WTC11 (cell line): ENCODE measurements at regions not wholly inside any gene's neighbourhood (a gene's known extent, or its start where the extent isn't known, plus 50 kb on each side); places are given as distances from the start of the nearest gene placed in this dataset.

ENCODE experiments used
- ATAC-seq: fragments of 200-7000 bp; cut with Tn5 transposase; 2 replicates; pipeline ENCODE4 v1.10.0; 2021; ENCODE audit warnings: mild to moderate bottlenecking, moderate library complexity
- CTCF ChIA-PET: fragments of 300-600 bp; sonication (Branson Sonifier 250); formaldehyde crosslinking; loops from one replicate; lab custom pipeline; 2021; ENCODE audit warnings: antibody characterized with exemption; lab: Charles Lee
- POLR2A ChIA-PET: fragments of 350-600 bp; sonication (Branson Sonifier 250); formaldehyde crosslinking; loops from one replicate; lab custom pipeline; 2021; ENCODE audit warnings: antibody characterized with exemption; lab: Charles Lee
- DNase-seq: peaks from one replicate; pipeline ENCODE4 v3.0.0; 2021; ENCODE audit warnings: low spot score
- H3K27ac Mint-ChIP-seq: 2 replicates; pipeline ENCODE4 v1.8.0; 2021; ENCODE audit warnings: mixed read lengths
- H3K27me3 Mint-ChIP-seq: 2 replicates; pipeline ENCODE4 v1.8.0; 2021; ENCODE audit warnings: low read depth, mild to moderate bottlenecking, moderate library complexity, mixed read lengths
- H3K36me3 Mint-ChIP-seq: 2 replicates; pipeline ENCODE4 v1.8.0; 2021; ENCODE audit warnings: mixed read lengths
- H3K4me1 Mint-ChIP-seq: 2 replicates; pipeline ENCODE4 v1.8.0; 2022; ENCODE audit warnings: mixed read lengths
- H3K4me3 Mint-ChIP-seq: 2 replicates; pipeline ENCODE4 v1.8.0; 2021; ENCODE audit warnings: mild to moderate bottlenecking, moderate library complexity, mixed read lengths
- H3K9me3 Mint-ChIP-seq: 2 replicates; pipeline ENCODE4 v1.8.0; 2021; ENCODE audit warnings: mixed read lengths
- ATF1 ChIP-seq: sonication (generic); formaldehyde crosslinking; IDR thresholded peaks from 2 replicates; pipeline ENCODE4 v1.8.1; 2023; ENCODE audit warnings: mild to moderate bottlenecking, moderate library complexity, missing genetic modification reagents
- ATF2 ChIP-seq: sonication (generic); formaldehyde crosslinking; IDR thresholded peaks from 2 replicates; pipeline ENCODE4 v1.8.1; 2022; ENCODE audit warnings: low read depth, missing genetic modification reagents, borderline replicate concordance
- FOXP1 ChIP-seq: sonication (generic); formaldehyde crosslinking; IDR thresholded peaks from 2 replicates; pipeline ENCODE4 v1.8.0; 2022; ENCODE audit warnings: missing genetic modification reagents, mild to moderate bottlenecking, moderate library complexity, borderline replicate concordance
- GABPB1 ChIP-seq: sonication (generic); formaldehyde crosslinking; IDR thresholded peaks from 2 replicates; pipeline ENCODE4 v1.8.1; 2023; ENCODE audit warnings: mild to moderate bottlenecking, missing genetic modification reagents
- HMGA2 ChIP-seq: fragments of 250-450 bp; sonication (Bioruptor Pico); IDR thresholded peaks from 2 replicates; pipeline ENCODE4 v1.4.0; 2021; ENCODE audit warnings: mild to moderate bottlenecking, moderate library complexity
- IRF1 ChIP-seq: sonication (generic); formaldehyde crosslinking; IDR thresholded peaks from 2 replicates; pipeline ENCODE4 v1.8.0; 2023; ENCODE audit warnings: missing genetic modification reagents
- KAT7 ChIP-seq: sonication (generic); formaldehyde crosslinking; IDR thresholded peaks from 2 replicates; pipeline ENCODE4 v1.8.1; 2023; ENCODE audit warnings: missing genetic modification reagents, mild to moderate bottlenecking, borderline replicate concordance
- NFYB ChIP-seq: sonication (generic); formaldehyde crosslinking; conservative IDR thresholded peaks from 2 replicates; pipeline ENCODE4 v1.8.0; 2022; ENCODE audit warnings: low read depth, missing genetic modification reagents
- NR2C2 ChIP-seq: sonication (generic); formaldehyde crosslinking; IDR thresholded peaks from 2 replicates; pipeline ENCODE4 v1.8.0; 2022; ENCODE audit warnings: mild to moderate bottlenecking, missing genetic modification reagents
- RORB ChIP-seq: fragments of 250-450 bp; sonication (Bioruptor Pico); IDR thresholded peaks from 2 replicates; pipeline ENCODE4 v1.9.0; 2021; ENCODE audit warnings: mild to moderate bottlenecking
- TEAD1 ChIP-seq: sonication (generic); formaldehyde crosslinking; IDR thresholded peaks from 2 replicates; pipeline ENCODE4 v1.8.0; 2022; ENCODE audit warnings: mild to moderate bottlenecking, missing genetic modification reagents
- TEAD4 ChIP-seq: sonication (generic); formaldehyde crosslinking; IDR thresholded peaks from 2 replicates; pipeline ENCODE4 v1.8.0; 2022; ENCODE audit warnings: mild to moderate bottlenecking, missing genetic modification reagents
- TP53 ChIP-seq: sonication (generic); formaldehyde crosslinking; IDR thresholded peaks from 2 replicates; pipeline ENCODE4 v1.8.1; 2023; ENCODE audit warnings: mild to moderate bottlenecking, missing genetic modification reagents
- ZBTB21 ChIP-seq: sonication (generic); formaldehyde crosslinking; IDR thresholded peaks from 2 replicates; pipeline ENCODE4 v1.8.1; 2023; ENCODE audit warnings: mild to moderate bottlenecking, missing genetic modification reagents, borderline replicate concordance
- ZNF138 ChIP-seq: sonication (generic); formaldehyde crosslinking; conservative IDR thresholded peaks from 2 replicates; pipeline ENCODE4 v1.8.1; 2022; ENCODE audit warnings: mild to moderate bottlenecking, moderate library complexity, missing genetic modification reagents
- ZNF219 ChIP-seq: sonication (generic); formaldehyde crosslinking; IDR thresholded peaks from 2 replicates; pipeline ENCODE4 v1.8.0; 2023; ENCODE audit warnings: missing genetic modification reagents, mild to moderate bottlenecking, borderline replicate concordance
- ZNF317 ChIP-seq: sonication (generic); formaldehyde crosslinking; IDR thresholded peaks from 2 replicates; pipeline ENCODE4 v1.8.1; 2023; ENCODE audit warnings: low read depth, mild to moderate bottlenecking, moderate library complexity, missing genetic modification reagents, borderline replicate concordance
- ZNF416 ChIP-seq: fragments of 250-450 bp; sonication (Bioruptor Pico); IDR thresholded peaks from 2 replicates; pipeline ENCODE4 v1.9.0; 2021; ENCODE audit warnings: mild to moderate bottlenecking, inconsistent platforms
- ZNF423 ChIP-seq: fragments of 250-450 bp; sonication (Bioruptor Pico); IDR thresholded peaks from 2 replicates; pipeline ENCODE4 v2.1.2; 2022; ENCODE audit warnings: mild to moderate bottlenecking, moderate library complexity
- ZNF512 ChIP-seq: sonication (generic); formaldehyde crosslinking; IDR thresholded peaks from 2 replicates; pipeline ENCODE4 v1.8.1; 2022; ENCODE audit warnings: missing genetic modification reagents, borderline replicate concordance
- TF ChIP-seq, protein P1 (sequence below): sonication (generic); formaldehyde crosslinking; IDR thresholded peaks from 2 replicates; pipeline ENCODE4 v1.8.1; 2022; ENCODE audit warnings: mild to moderate bottlenecking, missing genetic modification reagents, moderate library complexity, borderline replicate concordance
- TF ChIP-seq, protein P2 (sequence below): fragments of 250-450 bp; sonication (Bioruptor Pico); conservative IDR thresholded peaks from 2 replicates; pipeline ENCODE4 v1.9.0; 2021; ENCODE audit warnings: mild to moderate bottlenecking
- TF ChIP-seq, protein P3 (sequence below): fragments of 200-600 bp; IDR thresholded peaks from 2 replicates; pipeline ENCODE4 v1.8.0; 2022; ENCODE audit warnings: antibody characterized with exemption

DNA sequence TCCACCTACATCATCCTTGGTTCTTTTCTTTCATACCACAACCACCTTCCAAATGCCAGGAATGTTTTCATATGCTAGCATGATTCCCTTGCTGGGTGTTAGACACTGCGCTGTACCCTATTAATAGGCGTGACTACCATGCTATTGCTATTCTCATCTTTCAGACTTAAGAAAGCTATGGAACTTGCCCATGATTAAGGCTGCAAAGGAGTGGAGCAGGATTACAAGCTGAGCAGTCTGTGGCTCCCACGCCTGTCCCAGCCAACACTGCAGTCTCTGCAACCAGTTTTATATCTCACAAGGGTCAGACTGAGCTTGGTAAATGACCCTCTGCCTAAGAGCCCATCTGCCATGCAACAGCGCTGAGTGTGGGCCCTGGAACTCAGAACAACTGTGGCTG is 285.7 kb upstream of the POU3F3 start (continued):
- TF ChIP-seq ZNF138 (CRISPR knock-in tag) (no peak), IRF1 (no peak), TEAD1 (CRISPR knock-in tag) (no peak), NR2C2 (CRISPR knock-in tag) (no peak), ZBTB21 (CRISPR knock-in tag) (no peak), ZNF416 (no peak), FOXP1 (CRISPR knock-in tag) (no peak), NFYB (CRISPR knock-in tag) (no peak), TP53 (no peak)
- TF ChIP-seq, protein P1, sequence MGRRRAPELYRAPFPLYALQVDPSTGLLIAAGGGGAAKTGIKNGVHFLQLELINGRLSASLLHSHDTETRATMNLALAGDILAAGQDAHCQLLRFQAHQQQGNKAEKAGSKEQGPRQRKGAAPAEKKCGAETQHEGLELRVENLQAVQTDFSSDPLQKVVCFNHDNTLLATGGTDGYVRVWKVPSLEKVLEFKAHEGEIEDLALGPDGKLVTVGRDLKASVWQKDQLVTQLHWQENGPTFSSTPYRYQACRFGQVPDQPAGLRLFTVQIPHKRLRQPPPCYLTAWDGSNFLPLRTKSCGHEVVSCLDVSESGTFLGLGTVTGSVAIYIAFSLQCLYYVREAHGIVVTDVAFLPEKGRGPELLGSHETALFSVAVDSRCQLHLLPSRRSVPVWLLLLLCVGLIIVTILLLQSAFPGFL (CRISPR knock-in tag), result no peak

GRCh38 chr2:104570259-104570658 is 283.7 kb upstream of the POU3F3 start:
- Mint-ChIP-seq H3K4me1 (no peaks in the 10 kb centered on the region), H3K9me3 (no peaks in the 10 kb centered on the region), H3K27ac (no peak overlapping the region), H3K4me3 (no peak overlapping the region), H3K27me3 (no peaks in the 10 kb centered on the region; the same call in 1 of the 2 replicates), H3K36me3 (no peaks in the 10 kb centered on the region)
- no peak for ATAC-seq
- CTCF ChIA-PET, result no interaction called here
- no peak for DNase-seq
- TF ChIP-seq ZNF423 (CRISPR knock-in tag) (no peak), RORB (CRISPR knock-in tag) (no peak), ZNF317 (CRISPR knock-in tag) (no peak), ZNF219 (CRISPR knock-in tag) (no peak), HMGA2 (no peak), ATF2 (CRISPR knock-in tag) (no peak), ZNF416 (no peak), ATF1 (no peak), GABPB1 (CRISPR knock-in tag) (no peak), KAT7 (CRISPR knock-in tag) (no peak), ZNF512 (CRISPR knock-in tag) (no peak), TEAD4 (CRISPR knock-in tag) (no peak)
- TF ChIP-seq, protein P2, sequence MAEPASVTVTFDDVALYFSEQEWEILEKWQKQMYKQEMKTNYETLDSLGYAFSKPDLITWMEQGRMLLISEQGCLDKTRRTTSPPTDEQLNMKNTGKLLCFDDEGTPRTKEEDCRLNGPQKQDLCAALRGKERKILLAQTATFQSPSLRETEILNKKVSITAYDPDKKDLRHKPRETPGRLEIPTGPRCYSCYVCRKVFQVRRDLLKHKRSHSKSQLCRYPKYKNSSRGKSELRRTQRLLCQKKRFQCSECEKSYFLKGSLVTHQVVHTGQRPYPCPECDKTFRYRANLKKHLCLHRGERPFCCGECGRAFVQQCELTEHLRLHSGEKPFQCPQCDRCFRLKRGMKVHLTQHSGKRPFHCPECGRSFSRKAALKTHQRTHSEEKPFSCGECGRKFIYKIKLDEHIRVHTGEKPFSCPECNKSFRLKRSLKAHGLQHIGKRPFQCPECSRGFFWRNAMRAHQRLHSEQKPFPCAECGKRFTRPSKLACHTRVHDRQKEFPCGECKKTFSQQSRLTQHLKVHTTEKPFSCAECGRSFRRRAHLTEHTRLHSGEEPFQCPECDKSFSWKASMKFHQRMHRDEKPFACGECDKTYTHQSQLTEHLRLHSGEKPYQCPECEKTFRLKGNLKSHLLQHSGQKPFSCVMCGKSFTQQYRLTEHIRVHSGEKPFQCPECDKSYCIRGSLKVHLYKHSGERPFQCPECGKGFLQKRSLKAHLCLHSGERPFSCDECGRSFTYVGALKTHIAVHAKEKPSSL, result no peak
- TF ChIP-seq, protein P3, sequence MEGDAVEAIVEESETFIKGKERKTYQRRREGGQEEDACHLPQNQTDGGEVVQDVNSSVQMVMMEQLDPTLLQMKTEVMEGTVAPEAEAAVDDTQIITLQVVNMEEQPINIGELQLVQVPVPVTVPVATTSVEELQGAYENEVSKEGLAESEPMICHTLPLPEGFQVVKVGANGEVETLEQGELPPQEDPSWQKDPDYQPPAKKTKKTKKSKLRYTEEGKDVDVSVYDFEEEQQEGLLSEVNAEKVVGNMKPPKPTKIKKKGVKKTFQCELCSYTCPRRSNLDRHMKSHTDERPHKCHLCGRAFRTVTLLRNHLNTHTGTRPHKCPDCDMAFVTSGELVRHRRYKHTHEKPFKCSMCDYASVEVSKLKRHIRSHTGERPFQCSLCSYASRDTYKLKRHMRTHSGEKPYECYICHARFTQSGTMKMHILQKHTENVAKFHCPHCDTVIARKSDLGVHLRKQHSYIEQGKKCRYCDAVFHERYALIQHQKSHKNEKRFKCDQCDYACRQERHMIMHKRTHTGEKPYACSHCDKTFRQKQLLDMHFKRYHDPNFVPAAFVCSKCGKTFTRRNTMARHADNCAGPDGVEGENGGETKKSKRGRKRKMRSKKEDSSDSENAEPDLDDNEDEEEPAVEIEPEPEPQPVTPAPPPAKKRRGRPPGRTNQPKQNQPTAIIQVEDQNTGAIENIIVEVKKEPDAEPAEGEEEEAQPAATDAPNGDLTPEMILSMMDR, result no peak
- POLR2A ChIA-PET, result no interaction called here
